H1 (cell line): ENCODE measurements at regions not wholly inside any gene's neighbourhood (a gene's known extent, or its start where the extent isn't known, plus 50 kb on each side); places are given as distances from the start of the nearest gene placed in this dataset.

Source experiments
- CTCF ChIA-PET: fragments of 300-600 bp; sonication (Branson Sonifier 250); formaldehyde crosslinking; loops from one replicate; lab custom pipeline; 2021; ENCODE audit not compliant: partially characterized antibody; lab: Charles Lee
- POLR2A ChIA-PET: fragments of 300-600 bp; sonication (Branson Sonifier 250); formaldehyde crosslinking; loops from one replicate; lab custom pipeline; 2021; ENCODE audit warnings: inconsistent platforms; ENCODE audit not compliant: partially characterized antibody; lab: Charles Lee
- DNase-seq, 2 experiments: peaks; one replicate each; pipeline versions ENCODE4 v3.0.0 to v3.0.0-alpha.2; 2010 to 2022; ENCODE audit warnings: low spot score in 2 of 2, low read depth in 1 of 2, mixed read lengths in 1 of 2
- FAIRE-seq: peaks from 2 replicates; lab custom pipeline; 2011; peaks lifted over from hg19 to GRCh38; lab: Jason Lieb, UNC
- H2AFZ ChIP-seq: 2 replicates; pipeline ENCODE4 v1.8.1; 2012; ENCODE audit warnings: low read length, inconsistent platforms
- H2AK5ac ChIP-seq: 2 replicates; pipeline ENCODE4 v1.6.1; 2013; ENCODE audit warnings: low read depth, low read length
- H2BK120ac ChIP-seq: replicated peaks from 2 replicates; pipeline ENCODE3; 2013; ENCODE audit warnings: low read depth, low read length, inconsistent platforms
- H2BK12ac ChIP-seq: 2 replicates; pipeline ENCODE4 v1.6.1; 2013; ENCODE audit warnings: low read depth, low read length
- H2BK15ac ChIP-seq: 2 replicates; pipeline ENCODE4 v1.6.1; 2013; ENCODE audit warnings: low read length
- H2BK20ac ChIP-seq: 2 replicates; pipeline ENCODE4 v1.6.1; 2013; ENCODE audit warnings: low read length
- H2BK5ac ChIP-seq: 2 replicates; pipeline ENCODE4 v1.6.1; 2013; ENCODE audit warnings: low read depth, low read length
- H3K14ac ChIP-seq: 2 replicates; pipeline ENCODE4 v1.6.1; 2013; ENCODE audit warnings: inconsistent platforms; ENCODE audit not compliant: insufficient read length
- H3K18ac ChIP-seq: 2 replicates; pipeline ENCODE4 v1.6.1; 2013; ENCODE audit warnings: low read length; ENCODE audit errors: extremely low read depth
- H3K23ac ChIP-seq: 2 replicates; pipeline ENCODE4 v1.6.1; 2013; ENCODE audit warnings: inconsistent platforms; ENCODE audit not compliant: insufficient read length
- H3K23me2 ChIP-seq: 2 replicates; pipeline ENCODE4 v1.6.1; 2013; ENCODE audit warnings: low read depth, low read length
- H3K27ac ChIP-seq: 2 replicates; pipeline ENCODE4 v1.6.1; 2011; ENCODE audit warnings: low read depth, low read length, inconsistent platforms
- H3K27me3 ChIP-seq, 4 experiments: replicated peaks in 1 of 4; 1 replicate in 1 of 4; 2 replicates in 3 of 4; pipeline versions ENCODE4 v1.6.1 to v1.8.1; 2011 to 2013; ENCODE audit warnings: low read length in 3 of 4, mild to moderate bottlenecking in 3 of 4, inconsistent platforms in 2 of 4, mixed read lengths in 2 of 4, moderate library complexity in 1 of 4; ENCODE audit not compliant: control insufficient read depth in 3 of 4, insufficient read depth in 3 of 4; ENCODE audit errors: extremely low read depth in 1 of 4
- H3K36me3 ChIP-seq, 4 experiments: 2 replicates each; pipeline versions ENCODE4 v1.6.1 to v1.8.1; 2011 to 2013; ENCODE audit warnings: mild to moderate bottlenecking in 4 of 4, low read length in 3 of 4, moderate library complexity in 2 of 4, control low read depth in 1 of 4, inconsistent platforms in 1 of 4; ENCODE audit not compliant: insufficient read depth in 4 of 4, control insufficient read depth in 2 of 4
- H3K4ac ChIP-seq: replicated peaks from 2 replicates; pipeline ENCODE3; 2013; ENCODE audit warnings: low read length, low read depth, mixed read lengths, inconsistent platforms; ENCODE audit not compliant: insufficient read length
- H3K4me1 ChIP-seq, 4 experiments: replicated peaks in 1 of 4; 1 replicate in 1 of 4; 2 replicates in 3 of 4; pipeline versions ENCODE4 v1.6.1 to v1.8.1; 2011 to 2013; ENCODE audit warnings: low read length in 3 of 4, inconsistent platforms in 2 of 4, mixed read lengths in 1 of 4; ENCODE audit not compliant: insufficient read depth in 4 of 4, control insufficient read depth in 3 of 4
- H3K4me2 ChIP-seq, 2 experiments: 2 replicates each; pipeline versions ENCODE4 v1.6.1 to v1.8.1; 2011 to 2013; ENCODE audit warnings: low read depth in 2 of 2, low read length in 2 of 2, control low read depth in 1 of 2, inconsistent platforms in 1 of 2, mild to moderate bottlenecking in 1 of 2; ENCODE audit not compliant: insufficient read depth in 1 of 2
- H3K4me3 ChIP-seq, 4 experiments: fragments of 200-600, 300-600 bp in 1 of 4; sonication (generic), shearing (Covaris generic), sonication (Bioruptor Twin) in 1 of 4; 2 replicates each; pipeline versions ENCODE4 v1.5.1 to v1.8.1; 2011 to 2016; ENCODE audit warnings: low read length in 4 of 4, low read depth in 3 of 4, control low read depth in 2 of 4, inconsistent platforms in 2 of 4, mild to moderate bottlenecking in 2 of 4, mixed read lengths in 1 of 4, moderate library complexity in 1 of 4; ENCODE audit not compliant: insufficient read depth in 2 of 4; ENCODE audit errors: extremely low read depth in 1 of 4
- H3K56ac ChIP-seq: replicated peaks from 2 replicates; pipeline ENCODE3; 2013; ENCODE audit warnings: low read depth, mild to moderate bottlenecking, mixed read lengths, low read length, inconsistent platforms; ENCODE audit not compliant: insufficient read length
- H3K79me1 ChIP-seq: 2 replicates; pipeline ENCODE4 v1.6.1; 2013; ENCODE audit warnings: low read depth, low read length, control low read depth
- H3K79me2 ChIP-seq, 2 experiments: 2 replicates each; pipeline versions ENCODE4 v1.6.1 to v1.8.1; 2012 to 2013; ENCODE audit warnings: low read length in 2 of 2, mild to moderate bottlenecking in 2 of 2, inconsistent platforms in 1 of 2; ENCODE audit not compliant: insufficient read depth in 2 of 2, control insufficient read depth in 1 of 2
- H3K9ac ChIP-seq, 4 experiments: replicated peaks in 1 of 4; 1 replicate in 1 of 4; 2 replicates in 3 of 4; pipeline versions ENCODE4 v1.6.1 to v1.8.1; 2011 to 2013; ENCODE audit warnings: low read depth in 3 of 4, low read length in 3 of 4, control low read depth in 2 of 4, mild to moderate bottlenecking in 2 of 4, moderate library complexity in 2 of 4, inconsistent platforms in 1 of 4; ENCODE audit errors: extremely low read depth in 1 of 4
- H3K9me3 ChIP-seq, 2 experiments: 2 replicates each; pipeline versions ENCODE4 v1.6.1 to v1.8.1; 2012 to 2013; ENCODE audit warnings: mild to moderate bottlenecking in 2 of 2, moderate library complexity in 2 of 2, control low read depth in 1 of 2, inconsistent platforms in 1 of 2, low read depth in 1 of 2, low read length in 1 of 2, mixed read lengths in 1 of 2; ENCODE audit not compliant: insufficient read depth in 2 of 2
- H4K20me1 ChIP-seq, 2 experiments: replicated peaks in 1 of 2; 2 replicates each; pipeline versions ENCODE3 to v1.8.1; 2011 to 2013; ENCODE audit warnings: inconsistent platforms in 2 of 2, low read length in 2 of 2, mild to moderate bottlenecking in 1 of 2; ENCODE audit not compliant: insufficient read depth in 2 of 2, control insufficient read depth in 1 of 2
- H4K5ac ChIP-seq: 2 replicates; pipeline ENCODE4 v1.6.1; 2013; ENCODE audit warnings: low read length, low read depth, mixed read lengths, inconsistent platforms; ENCODE audit not compliant: insufficient read length
- H4K8ac ChIP-seq: 2 replicates; pipeline ENCODE4 v1.8.0; 2013; ENCODE audit warnings: mild to moderate bottlenecking, moderate library complexity, low read length, inconsistent platforms; ENCODE audit not compliant: insufficient read depth; ENCODE audit errors: extremely low read depth
- H4K91ac ChIP-seq: replicated peaks from 2 replicates; pipeline ENCODE3; 2013; ENCODE audit warnings: low read length, mixed read lengths, inconsistent platforms; ENCODE audit not compliant: insufficient read length
- ATF2 ChIP-seq: IDR thresholded peaks from 2 replicates; pipeline ENCODE4 v1.6.1; 2012; ENCODE audit warnings: low read length, inconsistent platforms
- CHD2 ChIP-seq: IDR thresholded peaks from 2 replicates; pipeline ENCODE4 v1.6.1; 2012; ENCODE audit warnings: low read length, improper control_type of control experiment
- E2F6 ChIP-seq: IDR thresholded peaks from 2 replicates; pipeline ENCODE4 v1.6.1; 2012; ENCODE audit warnings: inconsistent platforms
- EP300 ChIP-seq, 2 experiments: IDR thresholded peaks; 1 replicate in 1 of 2; 2 replicates in 1 of 2; pipeline ENCODE4 v1.6.1; 2011 to 2012; ENCODE audit warnings: low read depth in 2 of 2, low read length in 2 of 2, mild to moderate bottlenecking in 2 of 2, borderline replicate concordance in 1 of 2, inconsistent platforms in 1 of 2, moderate library complexity in 1 of 2
- HDAC6 ChIP-seq: IDR thresholded peaks from one replicate; pipeline ENCODE4 v1.7.1; 2012; ENCODE audit warnings: low read depth, mild to moderate bottlenecking, inconsistent platforms, low read length, moderate library complexity
- JUN ChIP-seq: IDR thresholded peaks from 2 replicates; pipeline ENCODE4 v1.6.1; 2011; ENCODE audit warnings: low read depth, mild to moderate bottlenecking, improper control_type of control experiment, low read length
- NANOG ChIP-seq: IDR thresholded peaks from 2 replicates; pipeline ENCODE4 v1.6.1; 2011; ENCODE audit warnings: low read length, low read depth, mild to moderate bottlenecking, inconsistent platforms; ENCODE audit not compliant: insufficient read depth, poor library complexity, severe bottlenecking
- POLR2AphosphoS5 ChIP-seq: IDR thresholded peaks from 2 replicates; pipeline ENCODE4 v1.6.1; 2011; ENCODE audit warnings: low read depth, low read length
- SP1 ChIP-seq: IDR thresholded peaks from 2 replicates; pipeline ENCODE4 v1.6.1; 2011; ENCODE audit warnings: low read depth, low read length
- TAF7 ChIP-seq: optimal IDR thresholded peaks from 2 replicates; pipeline ENCODE3; 2011; ENCODE audit warnings: low read depth, mild to moderate bottlenecking, inconsistent platforms, low read length, moderate library complexity, borderline replicate concordance
- ZNF274 ChIP-seq: IDR thresholded peaks from 2 replicates; pipeline ENCODE4 v1.7.0; 2012; ENCODE audit warnings: low read length, borderline replicate concordance; ENCODE audit errors: extremely low read depth
- WGBS, 2 experiments: shearing (Covaris generic) in 1 of 2; methylation state at CpG; one replicate each; pipeline versions ENCODE4 v1.1.6 to v1.1.7; 2013 to 2015; ENCODE audit warnings: low lambda C conversion rate in 2 of 2, mixed read lengths in 2 of 2, inconsistent platforms in 1 of 2, low coverage in 1 of 2, missing lambda C conversion rate in 1 of 2; ENCODE audit not compliant: insufficient replicate concordance in 2 of 2, insufficient coverage in 1 of 2, insufficient read length in 1 of 2; ENCODE audit errors: extremely low coverage in 1 of 2, missing lambda C conversion rate in 1 of 2; 5-methylcytosine and 5-hydroxymethylcytosine counted together

- H2AK5ac ChIP-seq: no peak overlapping the region
- H3K4me2 ChIP-seq: no peak overlapping the region
- CTCF ChIA-PET: no interaction called here
- H2AFZ ChIP-seq: no peak overlapping the region
- no peaks in the 10 kb centered on the region for H3K79me2 ChIP-seq
- H2BK12ac ChIP-seq: no peak overlapping the region
- H4K20me1 ChIP-seq: no peaks in the 10 kb centered on the region
- POLR2A ChIA-PET: no interaction called here
- H3K9ac ChIP-seq: no peak overlapping the region
- H3K4me3 ChIP-seq: no peak overlapping the region
- H3K23me2 ChIP-seq: no peaks in the 10 kb centered on the region; the same call in 1 of the 2 replicates
- no peak overlapping the region for H2BK15ac ChIP-seq
- no peak overlapping the region for H3K18ac ChIP-seq
- DNase-seq (no peak), FAIRE-seq (no peak)
- no peak overlapping the region for H2BK120ac ChIP-seq
- no peak overlapping the region for H3K14ac ChIP-seq
- H3K4ac ChIP-seq: no peak overlapping the region
- no peak overlapping the region for H3K23ac ChIP-seq
- TF ChIP-seq ZNF274: no peak
- TF ChIP-seq ATF2: no peak
- TF ChIP-seq POLR2AphosphoS5: no peak
- no peak for TF ChIP-seq SP1
- no peak for TF ChIP-seq E2F6
- TF ChIP-seq JUN: no peak
- TF ChIP-seq CHD2: no peak
- no peak for TF ChIP-seq EP300 (IDR thresholded peaks at IDR 0.05; ENCODE audit: borderline replicate concordance in 1 of 2, low read depth in 2 of 2, low read length in 2 of 2)
- TF ChIP-seq NANOG: no peak
- TF ChIP-seq HDAC6: no peak
- TF ChIP-seq TAF7: no peak
- no peak overlapping the region for H4K8ac ChIP-seq
- H3K56ac ChIP-seq: no peak overlapping the region
- H4K91ac ChIP-seq: no peak overlapping the region
- 91% methylated on average over 1 of the region's 1 CpG; no CpG with 5 or more reads in 1 of the 2 experiments for WGBS, 2 experiments
- H3K79me1 ChIP-seq: no peaks in the 10 kb centered on the region
- no peaks in the 10 kb centered on the region for H3K36me3 ChIP-seq
- no peak overlapping the region for H3K27ac ChIP-seq
- no peak overlapping the region for H4K5ac ChIP-seq
- no peaks in the 10 kb centered on the region for H3K4me1 ChIP-seq
- H3K9me3 ChIP-seq: no peaks in the 10 kb centered on the region
- H2BK5ac ChIP-seq: no peak overlapping the region
- H3K27me3 ChIP-seq: no peaks in the 10 kb centered on the region
- H2BK20ac ChIP-seq: no peak overlapping the region
These were observed 256.1 kb upstream of the SYT4 start for GRCh38 chr18:43533371-43533770.
